Astrocyte (in vitro differentiated cells and primary cell): ENCODE measurements at regions not wholly inside any gene's neighbourhood (a gene's known extent, or its start where the extent isn't known, plus 50 kb on each side); places are given as distances from the start of the nearest gene placed in this dataset.

Source experiments
- DNase-seq: peaks from one replicate; pipeline ENCODE4 v3.0.0-alpha.2; 2010; ENCODE audit warnings: low read depth
- FAIRE-seq: peaks from 2 replicates; lab custom pipeline; 2011; peaks lifted over from hg19 to GRCh38; lab: Jason Lieb, UNC
- H2AFZ ChIP-seq: 2 replicates; pipeline ENCODE4 v1.6.0; 2012; ENCODE audit warnings: low read depth, low read length, inconsistent platforms
- H3K27ac ChIP-seq: 2 replicates; pipeline ENCODE4 v1.5.1; 2011; ENCODE audit warnings: low read depth, low read length, inconsistent platforms
- H3K27me3 ChIP-seq: 2 replicates; pipeline ENCODE4 v1.6.0; 2011; ENCODE audit warnings: low read length, inconsistent platforms; ENCODE audit not compliant: insufficient read depth
- H3K36me3 ChIP-seq: 2 replicates; pipeline ENCODE4 v1.5.1; 2011; ENCODE audit warnings: low read length, inconsistent platforms; ENCODE audit not compliant: insufficient read depth
- H3K4me1 ChIP-seq: 2 replicates; pipeline ENCODE4 v1.5.1; 2011; ENCODE audit warnings: low read length, inconsistent platforms; ENCODE audit not compliant: insufficient read depth
- H3K4me2 ChIP-seq: 2 replicates; pipeline ENCODE4 v1.6.0; 2012; ENCODE audit warnings: low read length, inconsistent platforms
- H3K4me3 ChIP-seq: 2 replicates; pipeline ENCODE4 v1.5.1; 2011; ENCODE audit warnings: low read depth, mild to moderate bottlenecking, low read length, inconsistent platforms; ENCODE audit not compliant: insufficient read depth
- H3K79me2 ChIP-seq: 2 replicates; pipeline ENCODE4 v1.6.0; 2012; ENCODE audit warnings: mild to moderate bottlenecking, low read length, inconsistent platforms; ENCODE audit not compliant: insufficient read depth
- H3K9ac ChIP-seq: 2 replicates; pipeline ENCODE4 v1.6.0; 2012; ENCODE audit warnings: mild to moderate bottlenecking, low read length, inconsistent platforms
- H3K9me3 ChIP-seq: 2 replicates; pipeline ENCODE4 v1.5.1; 2012; ENCODE audit warnings: low read depth, mild to moderate bottlenecking, low read length, inconsistent platforms; ENCODE audit not compliant: insufficient read depth
- H4K20me1 ChIP-seq: 2 replicates; pipeline ENCODE4 v1.6.0; 2012; ENCODE audit warnings: low read length, inconsistent platforms; ENCODE audit not compliant: insufficient read depth
- H3K27ac Mint-ChIP-seq: one replicate; pipeline ENCODE4 v1.8.0; 2021; ENCODE audit warnings: mild to moderate bottlenecking, mixed read lengths; ENCODE audit not compliant: unreplicated experiment
- H3K27me3 Mint-ChIP-seq: one replicate; pipeline ENCODE4 v1.8.0; 2021; ENCODE audit warnings: low read depth, mixed read lengths; ENCODE audit not compliant: unreplicated experiment
- H3K36me3 Mint-ChIP-seq: one replicate; pipeline ENCODE4 v1.8.0; 2021; ENCODE audit warnings: low read depth, mixed read lengths; ENCODE audit not compliant: unreplicated experiment
- H3K4me1 Mint-ChIP-seq: one replicate; pipeline ENCODE4 v1.8.0; 2021; ENCODE audit warnings: low read depth, mixed read lengths; ENCODE audit not compliant: unreplicated experiment
- H3K4me3 Mint-ChIP-seq: one replicate; pipeline ENCODE4 v1.8.0; 2021; ENCODE audit warnings: mild to moderate bottlenecking, moderate library complexity, mixed read lengths; ENCODE audit not compliant: unreplicated experiment
- H3K9me3 Mint-ChIP-seq: one replicate; pipeline ENCODE4 v1.8.0; 2021; ENCODE audit warnings: mild to moderate bottlenecking, mixed read lengths; ENCODE audit not compliant: unreplicated experiment
- EZH2 ChIP-seq: IDR thresholded peaks from 2 replicates; pipeline ENCODE4 v1.6.1; 2012; ENCODE audit warnings: mild to moderate bottlenecking, low read length, inconsistent platforms; ENCODE audit not compliant: insufficient read depth
- TF ChIP-seq, protein P1 (sequence below): IDR thresholded peaks from 2 replicates; pipeline ENCODE4 v1.5.1; 2011; ENCODE audit warnings: low read depth, mild to moderate bottlenecking, inconsistent platforms, low read length, moderate library complexity; ENCODE audit not compliant: insufficient read depth

DNA sequence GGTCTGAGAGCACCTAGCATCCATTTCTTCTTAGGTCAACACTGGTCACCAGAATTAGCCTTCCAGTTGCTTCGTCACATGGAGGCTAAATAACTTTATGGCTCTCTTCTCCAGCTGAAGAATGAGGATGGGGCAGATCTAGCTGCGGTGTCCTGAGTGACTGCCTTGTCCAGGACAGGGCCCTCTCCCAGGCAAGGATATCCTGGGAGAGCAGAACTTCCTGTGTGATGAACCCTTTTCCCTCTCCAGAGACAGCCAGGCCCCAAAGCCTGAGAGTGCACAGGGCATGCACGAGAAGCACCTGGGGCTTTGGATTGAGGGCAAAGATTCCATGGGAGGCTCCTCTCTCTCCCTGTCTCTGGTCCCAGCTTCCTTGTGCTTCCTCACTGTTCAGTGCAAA is 108.2 kb upstream of the MAMLD1 start:
- Mint-ChIP-seq H3K27ac (no peak overlapping the region), H3K4me3 (no peak overlapping the region), H3K4me1 (peaks cover 4% of the 10 kb centered on the region), H3K9me3 (no peaks in the 10 kb centered on the region), H3K36me3 (no peaks in the 10 kb centered on the region), H3K27me3 (no peaks in the 10 kb centered on the region)
- Histone ChIP-seq H3K79me2 (no peaks in the 10 kb centered on the region), H4K20me1 (no peaks in the 10 kb centered on the region), H3K9ac (no peak overlapping the region), H3K36me3 (no peaks in the 10 kb centered on the region), H3K4me2 (no peak overlapping the region), H3K27ac (no peak overlapping the region), H2AFZ (no peak overlapping the region), H3K4me3 (no peak overlapping the region), H3K27me3 (no peaks in the 10 kb centered on the region), H3K4me1 (peaks cover 9% of the 10 kb centered on the region), H3K9me3 (no peaks in the 10 kb centered on the region)
- TF ChIP-seq EZH2 = no peak
- TF ChIP-seq, protein P1, sequence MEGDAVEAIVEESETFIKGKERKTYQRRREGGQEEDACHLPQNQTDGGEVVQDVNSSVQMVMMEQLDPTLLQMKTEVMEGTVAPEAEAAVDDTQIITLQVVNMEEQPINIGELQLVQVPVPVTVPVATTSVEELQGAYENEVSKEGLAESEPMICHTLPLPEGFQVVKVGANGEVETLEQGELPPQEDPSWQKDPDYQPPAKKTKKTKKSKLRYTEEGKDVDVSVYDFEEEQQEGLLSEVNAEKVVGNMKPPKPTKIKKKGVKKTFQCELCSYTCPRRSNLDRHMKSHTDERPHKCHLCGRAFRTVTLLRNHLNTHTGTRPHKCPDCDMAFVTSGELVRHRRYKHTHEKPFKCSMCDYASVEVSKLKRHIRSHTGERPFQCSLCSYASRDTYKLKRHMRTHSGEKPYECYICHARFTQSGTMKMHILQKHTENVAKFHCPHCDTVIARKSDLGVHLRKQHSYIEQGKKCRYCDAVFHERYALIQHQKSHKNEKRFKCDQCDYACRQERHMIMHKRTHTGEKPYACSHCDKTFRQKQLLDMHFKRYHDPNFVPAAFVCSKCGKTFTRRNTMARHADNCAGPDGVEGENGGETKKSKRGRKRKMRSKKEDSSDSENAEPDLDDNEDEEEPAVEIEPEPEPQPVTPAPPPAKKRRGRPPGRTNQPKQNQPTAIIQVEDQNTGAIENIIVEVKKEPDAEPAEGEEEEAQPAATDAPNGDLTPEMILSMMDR = no peak
- DNase-seq = no peak
- FAIRE-seq = no peak

DNA sequence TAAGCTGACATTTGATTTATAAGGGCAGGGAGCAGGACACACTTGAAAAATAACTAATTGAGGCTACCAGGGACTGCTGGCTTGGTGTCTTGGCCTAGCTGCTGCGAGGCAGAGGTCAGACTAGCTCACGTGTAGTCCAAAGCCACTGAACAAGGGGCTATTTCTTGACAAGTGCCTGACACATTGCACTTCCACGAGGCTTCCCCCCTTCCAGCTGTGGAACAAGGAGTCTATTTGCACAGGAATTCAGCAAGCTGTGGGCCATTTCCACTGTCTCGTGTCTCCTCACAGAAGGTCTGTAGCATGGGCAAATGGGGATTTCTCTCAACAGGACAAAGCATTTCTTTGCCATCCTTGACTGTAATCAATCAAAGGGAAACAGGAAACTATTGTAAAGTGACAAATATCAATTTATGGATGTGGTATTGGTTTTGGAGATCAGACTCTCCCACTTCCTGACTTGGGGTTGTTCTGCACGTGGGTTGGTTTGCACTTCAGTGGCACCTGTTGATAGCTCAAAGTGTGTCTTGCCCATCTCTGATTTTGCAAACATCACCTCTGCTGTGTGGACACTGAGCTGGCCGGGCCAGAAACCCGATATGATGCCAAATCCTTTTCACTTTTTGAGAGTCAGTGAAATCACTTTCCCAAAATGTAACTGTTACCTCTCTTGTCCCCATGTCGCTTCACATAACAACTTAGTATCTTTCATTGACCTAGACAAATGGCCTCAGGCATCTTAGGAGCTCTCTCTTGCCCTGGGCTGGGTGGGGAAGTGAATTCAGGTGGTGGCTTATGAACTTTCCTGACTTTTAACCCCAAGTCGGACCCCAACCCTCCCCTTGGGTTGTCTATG is 107.4 kb upstream of the MAMLD1 start:
- Histone ChIP-seq H3K9ac (no peak overlapping the region), H3K4me2 (no peak overlapping the region), H4K20me1 (no peaks in the 10 kb centered on the region), H3K4me3 (no peak overlapping the region), H3K79me2 (no peaks in the 10 kb centered on the region), H3K36me3 (no peaks in the 10 kb centered on the region), H3K27ac (no peak overlapping the region), H3K9me3 (no peaks in the 10 kb centered on the region), H3K27me3 (no peaks in the 10 kb centered on the region), H2AFZ (no peak overlapping the region), H3K4me1 (peaks cover 9% of the 10 kb centered on the region)
- TF ChIP-seq, protein P1 = no peak
- TF ChIP-seq EZH2 = no peak
- DNase-seq (no peak), FAIRE-seq (no peak)
- Mint-ChIP-seq H3K9me3 (no peaks in the 10 kb centered on the region), H3K27ac (no peak overlapping the region), H3K4me3 (no peak overlapping the region), H3K36me3 (no peaks in the 10 kb centered on the region), H3K4me1 (peaks cover 4% of the 10 kb centered on the region), H3K27me3 (no peaks in the 10 kb centered on the region)

DNA sequence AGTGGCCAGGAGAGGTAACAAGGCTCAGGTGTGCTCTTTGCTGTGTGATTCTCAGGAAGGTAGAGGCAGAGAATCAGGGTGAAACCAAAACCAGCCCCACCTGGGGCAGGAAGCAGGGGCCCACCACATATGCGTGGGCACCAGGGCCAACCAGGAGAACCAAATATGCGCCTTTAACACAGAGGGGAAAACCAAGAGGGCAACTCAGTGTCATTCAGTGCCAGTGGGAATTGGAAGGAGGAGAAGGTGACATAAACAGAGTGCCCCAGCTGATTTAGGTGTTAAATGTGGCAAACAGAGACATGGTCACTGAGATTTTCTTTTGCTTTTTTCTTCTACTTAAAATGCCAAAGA is 106.8 kb upstream of the MAMLD1 start:
- H3K4me1 Mint-ChIP-seq = peaks cover 4% of the 10 kb centered on the region
- peaks cover 9% of the 10 kb centered on the region for H3K4me1 ChIP-seq
- H3K27me3 Mint-ChIP-seq = no peaks in the 10 kb centered on the region
- no peaks in the 10 kb centered on the region for H3K36me3 ChIP-seq
- no peak overlapping the region for H3K27ac Mint-ChIP-seq
- H3K36me3 Mint-ChIP-seq = no peaks in the 10 kb centered on the region
- H3K9me3 ChIP-seq = no peaks in the 10 kb centered on the region
- no peaks in the 10 kb centered on the region for H3K27me3 ChIP-seq
- no peak overlapping the region for H3K4me3 Mint-ChIP-seq
- H2AFZ ChIP-seq = no peak overlapping the region
- H3K4me3 ChIP-seq = no peak overlapping the region
- no peaks in the 10 kb centered on the region for H3K9me3 Mint-ChIP-seq
- FAIRE-seq (no peak), DNase-seq (no peak)
- TF ChIP-seq, protein P1 = no peak
- no peak for TF ChIP-seq EZH2
- H4K20me1 ChIP-seq = no peaks in the 10 kb centered on the region
- H3K79me2 ChIP-seq = no peaks in the 10 kb centered on the region
- no peak overlapping the region for H3K9ac ChIP-seq
- no peak overlapping the region for H3K27ac ChIP-seq
- no peak overlapping the region for H3K4me2 ChIP-seq
